Fibroblast of villous mesenchyme (primary cell): ENCODE measurements at regions not wholly inside any gene's neighbourhood (a gene's known extent, or its start where the extent isn't known, plus 50 kb on each side); places are given as distances from the start of the nearest gene placed in this dataset.

Experiments used
- DNase-seq: peaks from one replicate; pipeline ENCODE4 v3.0.0-alpha.2; 2010; ENCODE audit warnings: low read depth
- H3K4me3 ChIP-seq: 2 replicates; pipeline ENCODE4 v1.5.1; 2011; ENCODE audit warnings: low read depth, mild to moderate bottlenecking, low read length
- TF ChIP-seq, protein P1 (sequence below): IDR thresholded peaks from 2 replicates; pipeline ENCODE4 v1.5.1; 2012; ENCODE audit warnings: low read depth, mild to moderate bottlenecking, low read length; ENCODE audit not compliant: insufficient read depth

DNA sequence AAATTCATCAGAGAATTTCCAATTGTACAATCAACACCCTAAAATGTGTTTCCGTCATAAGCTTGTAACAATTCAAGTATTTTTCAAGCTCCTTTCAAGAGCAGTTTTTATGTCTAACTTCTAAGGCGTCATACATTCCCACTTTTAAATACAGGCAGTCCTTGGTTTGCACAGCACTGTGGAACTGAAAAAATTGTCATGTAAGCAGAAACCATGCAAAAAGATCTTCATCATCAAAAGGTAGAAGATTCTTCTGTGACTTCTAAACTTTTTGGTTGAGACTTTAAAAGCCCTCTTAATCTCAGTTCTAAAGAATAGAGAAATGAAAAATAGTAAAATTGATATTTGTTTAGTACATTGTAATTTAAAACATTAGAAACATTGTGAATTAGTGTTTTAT is 315.6 kb downstream of the TPBG start:
- TF ChIP-seq, protein P1, sequence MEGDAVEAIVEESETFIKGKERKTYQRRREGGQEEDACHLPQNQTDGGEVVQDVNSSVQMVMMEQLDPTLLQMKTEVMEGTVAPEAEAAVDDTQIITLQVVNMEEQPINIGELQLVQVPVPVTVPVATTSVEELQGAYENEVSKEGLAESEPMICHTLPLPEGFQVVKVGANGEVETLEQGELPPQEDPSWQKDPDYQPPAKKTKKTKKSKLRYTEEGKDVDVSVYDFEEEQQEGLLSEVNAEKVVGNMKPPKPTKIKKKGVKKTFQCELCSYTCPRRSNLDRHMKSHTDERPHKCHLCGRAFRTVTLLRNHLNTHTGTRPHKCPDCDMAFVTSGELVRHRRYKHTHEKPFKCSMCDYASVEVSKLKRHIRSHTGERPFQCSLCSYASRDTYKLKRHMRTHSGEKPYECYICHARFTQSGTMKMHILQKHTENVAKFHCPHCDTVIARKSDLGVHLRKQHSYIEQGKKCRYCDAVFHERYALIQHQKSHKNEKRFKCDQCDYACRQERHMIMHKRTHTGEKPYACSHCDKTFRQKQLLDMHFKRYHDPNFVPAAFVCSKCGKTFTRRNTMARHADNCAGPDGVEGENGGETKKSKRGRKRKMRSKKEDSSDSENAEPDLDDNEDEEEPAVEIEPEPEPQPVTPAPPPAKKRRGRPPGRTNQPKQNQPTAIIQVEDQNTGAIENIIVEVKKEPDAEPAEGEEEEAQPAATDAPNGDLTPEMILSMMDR: no peak
- DNase-seq: no peak

DNA sequence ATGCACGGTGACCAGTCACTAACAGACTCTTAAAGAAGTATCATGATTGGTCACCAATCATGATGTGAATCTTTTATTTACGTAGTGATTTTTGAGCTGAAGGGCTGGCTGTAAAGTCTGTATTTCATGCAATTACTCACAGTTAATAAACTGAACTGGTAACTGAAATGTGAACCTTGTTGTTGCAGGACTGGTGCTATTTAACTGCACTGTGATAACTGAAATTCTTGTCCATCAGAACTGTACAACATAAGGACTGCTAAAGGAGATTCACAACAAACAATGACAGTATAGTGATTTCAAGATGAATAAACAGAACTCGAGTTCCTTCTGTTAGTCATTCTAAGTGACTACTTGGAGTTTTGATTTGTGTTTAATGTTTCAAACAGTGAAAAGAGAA is 316.6 kb downstream of the TPBG start:
- TF ChIP-seq, protein P1: no peak
- no peak for DNase-seq
- H3K4me3 ChIP-seq: no peak overlapping the region

More for the DNA sequence above, 315.6 kb downstream of the TPBG start:
- no peak overlapping the region for H3K4me3 ChIP-seq

DNA sequence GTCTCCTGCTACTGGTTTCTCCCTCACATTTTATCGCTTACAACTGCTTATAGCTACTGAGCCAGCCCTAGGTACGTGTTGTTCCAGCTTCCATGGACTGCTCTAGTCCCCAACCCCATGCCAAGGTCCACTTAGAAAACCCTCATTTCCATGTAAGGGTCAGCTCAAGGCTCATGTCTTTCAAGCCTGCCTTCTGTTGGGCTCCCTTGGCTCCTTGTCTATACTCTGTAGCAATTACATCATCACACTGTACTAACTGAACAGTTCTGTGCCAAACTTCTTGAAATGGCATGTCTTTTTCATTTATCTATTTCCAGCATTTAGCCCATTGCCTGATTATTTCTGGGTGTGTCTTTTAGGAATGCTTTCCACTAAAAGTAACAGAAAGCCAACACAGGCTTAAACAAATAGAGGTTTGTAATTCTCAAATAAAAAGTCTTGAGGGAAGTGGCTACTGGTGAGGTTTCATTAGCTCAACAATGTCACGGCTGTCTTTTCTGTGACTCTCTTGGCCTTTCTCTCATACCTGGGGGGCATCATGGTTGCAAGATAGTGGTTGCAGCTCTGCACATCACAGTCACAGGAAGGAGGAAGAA is 317.6 kb downstream of the TPBG start:
- TF ChIP-seq, protein P1: no peak
- no peak overlapping the region for H3K4me3 ChIP-seq
- no peak for DNase-seq

DNA sequence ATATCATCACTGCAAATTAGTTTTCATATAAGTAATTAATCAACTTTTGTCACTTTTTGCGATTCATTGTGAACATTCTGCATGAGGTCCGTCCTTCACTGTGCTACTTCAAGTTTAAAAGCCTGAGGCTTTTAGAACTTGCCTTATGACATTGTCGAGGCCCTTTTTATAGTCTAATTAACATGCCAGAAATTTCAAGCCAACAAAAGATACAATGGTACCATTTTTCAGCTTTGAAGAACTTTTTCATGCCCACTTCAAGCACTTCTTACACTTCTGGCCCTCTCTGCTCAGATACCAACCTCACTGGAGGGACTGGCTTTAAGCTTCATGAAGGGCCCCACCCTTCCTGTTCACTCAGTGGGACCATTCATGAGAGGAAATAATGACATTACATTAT is 323.1 kb downstream of the TPBG start:
- TF ChIP-seq, protein P1: no peak
- DNase-seq: no peak
- H3K4me3 ChIP-seq: no peak overlapping the region

DNA sequence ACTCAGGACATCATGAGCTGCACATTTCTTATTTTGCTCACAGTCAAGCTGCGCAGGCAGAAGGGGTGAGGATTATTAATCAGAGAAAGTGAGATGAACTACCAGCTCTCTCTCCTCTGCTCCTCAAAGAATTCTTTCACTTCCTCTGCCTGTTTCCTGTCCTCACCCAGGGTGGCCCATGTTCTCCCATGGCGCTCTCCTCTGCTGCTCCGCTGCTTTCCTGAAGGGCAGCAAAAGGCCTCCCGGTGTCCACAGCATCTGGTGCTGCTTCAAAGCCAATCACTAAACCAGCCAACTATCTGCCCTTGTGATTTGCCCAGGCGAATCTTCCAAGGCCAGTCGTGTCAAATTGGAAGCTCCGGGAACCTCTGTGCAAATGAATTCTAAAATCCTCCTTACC is 324.2 kb downstream of the TPBG start:
- DNase-seq: no peak
- TF ChIP-seq, protein P1: no peak
- H3K4me3 ChIP-seq: no peak overlapping the region

DNA sequence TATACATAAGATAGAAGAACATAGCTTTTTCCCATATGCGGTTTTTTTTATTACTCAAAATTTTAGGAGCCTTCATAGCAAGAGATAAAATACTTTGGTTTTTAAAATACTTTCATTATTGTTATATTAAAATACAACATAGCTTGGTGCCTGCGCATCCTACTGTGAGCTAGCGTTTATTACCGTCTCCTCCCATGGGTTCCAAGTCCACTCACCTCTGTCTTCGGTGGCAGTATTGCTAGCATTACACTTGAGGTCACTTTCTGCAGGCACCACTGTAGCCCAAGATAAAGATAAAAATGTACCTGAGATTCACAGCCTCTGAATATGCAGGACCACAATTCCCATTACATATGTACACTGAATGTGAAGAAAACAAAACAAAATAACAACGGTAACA is 326.7 kb downstream of the TPBG start:
- TF ChIP-seq, protein P1: no peak
- DNase-seq: no peak
- H3K4me3 ChIP-seq: no peak overlapping the region

DNA sequence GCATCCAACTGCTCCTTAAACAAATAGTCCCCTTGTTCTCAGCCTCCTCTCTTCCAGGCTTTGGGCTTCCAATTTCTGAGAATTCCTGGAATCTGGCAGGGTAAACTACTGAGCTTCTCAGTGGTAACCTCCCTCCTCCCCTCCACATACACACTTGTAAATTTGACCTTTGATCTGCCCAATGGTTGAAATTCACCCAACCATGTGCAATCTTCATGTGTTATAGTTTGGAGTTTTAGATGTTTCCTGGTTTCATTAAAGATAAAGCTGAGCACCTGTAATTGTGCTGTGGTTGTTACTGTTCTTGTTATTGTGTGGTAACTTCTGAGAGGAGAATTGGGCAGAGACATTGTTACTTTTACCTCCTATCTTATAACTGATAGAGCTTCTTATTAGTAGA is 328.4 kb downstream of the TPBG start:
- TF ChIP-seq, protein P1: no peak
- no peak for DNase-seq
- H3K4me3 ChIP-seq: no peak overlapping the region
